ENCODE measurements at regions not wholly inside any gene's neighbourhood (a gene's known extent, or its start where the extent isn't known, plus 50 kb on each side); places are given as distances from the start of the nearest gene placed in this dataset.

GRCh38 chr13:79211377-79211776 lies 194.7 kb downstream of the RBM26 start (continued):
- TF ChIP-seq ZNF501 (tag by site-specific recombination; IDR thresholded peaks at IDR 0.05), result no peak

GRCh38 chr13:79197933-79198332 lies 208.1 kb downstream of the RBM26 start:
- CTCF ChIA-PET, result no interaction called here
- POLR2A ChIA-PET, result no interaction called here
- H3K27ac ChIP-seq (ENCODE audit: extremely low read depth, low read depth, low read length), result no peak overlapping the region
- no peak overlapping the region for H3K4me3 ChIP-seq (ENCODE audit: low read depth, low read length)
- no peaks in the 10 kb centered on the region for H3K4me1 ChIP-seq (ENCODE audit: control insufficient read depth, insufficient read depth, low read length)
- TF ChIP-seq ZBTB1 (tag by site-specific recombination; IDR thresholded peaks at IDR 0.05), result no peak
- TF ChIP-seq ZNF510 (tag by site-specific recombination; IDR thresholded peaks at IDR 0.05; ENCODE audit: insufficient replicate concordance), result no peak
- TF ChIP-seq EGR2 (tag by site-specific recombination; IDR thresholded peaks at IDR 0.05; ENCODE audit: low read depth), result no peak
- TF ChIP-seq, protein P1, sequence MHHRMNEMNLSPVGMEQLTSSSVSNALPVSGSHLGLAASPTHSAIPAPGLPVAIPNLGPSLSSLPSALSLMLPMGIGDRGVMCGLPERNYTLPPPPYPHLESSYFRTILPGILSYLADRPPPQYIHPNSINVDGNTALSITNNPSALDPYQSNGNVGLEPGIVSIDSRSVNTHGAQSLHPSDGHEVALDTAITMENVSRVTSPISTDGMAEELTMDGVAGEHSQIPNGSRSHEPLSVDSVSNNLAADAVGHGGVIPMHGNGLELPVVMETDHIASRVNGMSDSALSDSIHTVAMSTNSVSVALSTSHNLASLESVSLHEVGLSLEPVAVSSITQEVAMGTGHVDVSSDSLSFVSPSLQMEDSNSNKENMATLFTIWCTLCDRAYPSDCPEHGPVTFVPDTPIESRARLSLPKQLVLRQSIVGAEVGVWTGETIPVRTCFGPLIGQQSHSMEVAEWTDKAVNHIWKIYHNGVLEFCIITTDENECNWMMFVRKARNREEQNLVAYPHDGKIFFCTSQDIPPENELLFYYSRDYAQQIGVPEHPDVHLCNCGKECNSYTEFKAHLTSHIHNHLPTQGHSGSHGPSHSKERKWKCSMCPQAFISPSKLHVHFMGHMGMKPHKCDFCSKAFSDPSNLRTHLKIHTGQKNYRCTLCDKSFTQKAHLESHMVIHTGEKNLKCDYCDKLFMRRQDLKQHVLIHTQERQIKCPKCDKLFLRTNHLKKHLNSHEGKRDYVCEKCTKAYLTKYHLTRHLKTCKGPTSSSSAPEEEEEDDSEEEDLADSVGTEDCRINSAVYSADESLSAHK (tag by site-specific recombination; IDR thresholded peaks at IDR 0.05), result no peak
- no peak for TF ChIP-seq WT1 (tag by site-specific recombination; IDR thresholded peaks at IDR 0.05)
- TF ChIP-seq GLI2 (tag by site-specific recombination; IDR thresholded peaks at IDR 0.05; ENCODE audit: borderline replicate concordance, low read depth), result no peak
- no peak for TF ChIP-seq ZNF571 (tag by site-specific recombination; IDR thresholded peaks at IDR 0.05)
- H3K9me3 ChIP-seq (ENCODE audit: control insufficient read depth, insufficient read depth, low read depth, low read length), result no peaks in the 10 kb centered on the region
- no peaks in the 10 kb centered on the region for H3K36me3 ChIP-seq (ENCODE audit: control insufficient read depth in 2 of 2, insufficient read depth in 1 of 2, low read length in 2 of 2)

DNA sequence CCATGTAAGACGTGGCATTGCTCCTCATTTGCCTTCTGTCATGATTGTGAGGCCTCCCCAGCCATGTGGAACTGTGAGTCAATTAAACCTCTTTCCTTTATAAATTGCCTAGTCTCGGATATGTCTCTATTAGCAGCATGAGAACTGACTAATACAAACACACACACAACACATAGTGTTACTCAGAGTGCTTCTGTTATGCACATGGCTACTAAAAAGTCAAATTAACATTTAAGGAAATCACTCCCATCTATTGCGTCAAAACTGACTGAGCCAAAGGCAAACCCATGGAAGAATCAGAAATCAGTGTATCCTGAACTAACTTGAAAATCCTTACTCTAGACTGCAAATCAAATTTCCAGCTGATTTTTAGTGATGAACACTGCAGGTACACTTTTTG lies 209.2 kb downstream of the RBM26 start:
- ChIA-PET CTCF (no interaction called here), POLR2A (no interaction called here)
- TF ChIP-seq ZBTB1 (tag by site-specific recombination; IDR thresholded peaks at IDR 0.05) (no peak), ZNF274 (IDR thresholded peaks at IDR 0.05; ENCODE audit: low read length) (no peak), ZNF274 (tag by site-specific recombination; IDR thresholded peaks at IDR 0.05; ENCODE audit: borderline replicate concordance) (no peak), ZNF624 (tag by site-specific recombination; IDR thresholded peaks at IDR 0.05) (no peak), KLF9 (tag by site-specific recombination; IDR thresholded peaks at IDR 0.05; ENCODE audit: low read depth) (no peak), ZNF510 (tag by site-specific recombination; IDR thresholded peaks at IDR 0.05; ENCODE audit: insufficient replicate concordance) (no peak), MYNN (tag by site-specific recombination; IDR thresholded peaks at IDR 0.05; ENCODE audit: borderline replicate concordance) (no peak), ZSCAN23 (tag by site-specific recombination; IDR thresholded peaks at IDR 0.05) (no peak), ZNF792 (tag by site-specific recombination; IDR thresholded peaks at IDR 0.05) (no peak), ZNF169 (tag by site-specific recombination; IDR thresholded peaks at IDR 0.05) (no peak)
- TF ChIP-seq, protein P2, sequence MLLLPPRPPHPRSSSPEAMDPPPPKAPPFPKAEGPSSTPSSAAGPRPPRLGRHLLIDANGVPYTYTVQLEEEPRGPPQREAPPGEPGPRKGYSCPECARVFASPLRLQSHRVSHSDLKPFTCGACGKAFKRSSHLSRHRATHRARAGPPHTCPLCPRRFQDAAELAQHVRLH (tag by site-specific recombination; IDR thresholded peaks at IDR 0.05), result no peak
- TF ChIP-seq, protein P3, sequence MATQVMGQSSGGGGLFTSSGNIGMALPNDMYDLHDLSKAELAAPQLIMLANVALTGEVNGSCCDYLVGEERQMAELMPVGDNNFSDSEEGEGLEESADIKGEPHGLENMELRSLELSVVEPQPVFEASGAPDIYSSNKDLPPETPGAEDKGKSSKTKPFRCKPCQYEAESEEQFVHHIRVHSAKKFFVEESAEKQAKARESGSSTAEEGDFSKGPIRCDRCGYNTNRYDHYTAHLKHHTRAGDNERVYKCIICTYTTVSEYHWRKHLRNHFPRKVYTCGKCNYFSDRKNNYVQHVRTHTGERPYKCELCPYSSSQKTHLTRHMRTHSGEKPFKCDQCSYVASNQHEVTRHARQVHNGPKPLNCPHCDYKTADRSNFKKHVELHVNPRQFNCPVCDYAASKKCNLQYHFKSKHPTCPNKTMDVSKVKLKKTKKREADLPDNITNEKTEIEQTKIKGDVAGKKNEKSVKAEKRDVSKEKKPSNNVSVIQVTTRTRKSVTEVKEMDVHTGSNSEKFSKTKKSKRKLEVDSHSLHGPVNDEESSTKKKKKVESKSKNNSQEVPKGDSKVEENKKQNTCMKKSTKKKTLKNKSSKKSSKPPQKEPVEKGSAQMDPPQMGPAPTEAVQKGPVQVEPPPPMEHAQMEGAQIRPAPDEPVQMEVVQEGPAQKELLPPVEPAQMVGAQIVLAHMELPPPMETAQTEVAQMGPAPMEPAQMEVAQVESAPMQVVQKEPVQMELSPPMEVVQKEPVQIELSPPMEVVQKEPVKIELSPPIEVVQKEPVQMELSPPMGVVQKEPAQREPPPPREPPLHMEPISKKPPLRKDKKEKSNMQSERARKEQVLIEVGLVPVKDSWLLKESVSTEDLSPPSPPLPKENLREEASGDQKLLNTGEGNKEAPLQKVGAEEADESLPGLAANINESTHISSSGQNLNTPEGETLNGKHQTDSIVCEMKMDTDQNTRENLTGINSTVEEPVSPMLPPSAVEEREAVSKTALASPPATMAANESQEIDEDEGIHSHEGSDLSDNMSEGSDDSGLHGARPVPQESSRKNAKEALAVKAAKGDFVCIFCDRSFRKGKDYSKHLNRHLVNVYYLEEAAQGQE (tag by site-specific recombination; IDR thresholded peaks at IDR 0.05), result no peak
- TF ChIP-seq, protein P4, sequence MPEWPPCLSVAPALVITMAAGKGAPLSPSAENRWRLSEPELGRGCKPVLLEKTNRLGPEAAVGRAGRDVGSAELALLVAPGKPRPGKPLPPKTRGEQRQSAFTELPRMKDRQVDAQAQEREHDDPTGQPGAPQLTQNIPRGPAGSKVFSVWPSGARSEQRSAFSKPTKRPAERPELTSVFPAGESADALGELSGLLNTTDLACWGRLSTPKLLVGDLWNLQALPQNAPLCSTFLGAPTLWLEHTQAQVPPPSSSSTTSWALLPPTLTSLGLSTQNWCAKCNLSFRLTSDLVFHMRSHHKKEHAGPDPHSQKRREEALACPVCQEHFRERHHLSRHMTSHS (tag by site-specific recombination; IDR thresholded peaks at IDR 0.05), result no peak
- Histone ChIP-seq H3K4me3 (ENCODE audit: low read depth, low read length) (no peak overlapping the region), H3K4me1 (ENCODE audit: control insufficient read depth, insufficient read depth, low read length) (no peaks in the 10 kb centered on the region), H3K36me3 (ENCODE audit: control insufficient read depth in 2 of 2, insufficient read depth in 1 of 2, low read length in 2 of 2) (no peaks in the 10 kb centered on the region), H3K27ac (ENCODE audit: extremely low read depth, low read depth, low read length) (no peak overlapping the region), H3K9me3 (ENCODE audit: control insufficient read depth, insufficient read depth, low read depth, low read length) (no peaks in the 10 kb centered on the region)
